NOMO-1 (cell line): ENCODE measurements at regions not wholly inside any gene's neighbourhood (a gene's known extent, or its start where the extent isn't known, plus 50 kb on each side); places are given as distances from the start of the nearest gene placed in this dataset.

Source experiments
- DNase-seq, 2 experiments: peaks; one replicate each; lab custom pipeline; 2025; ENCODE audit not compliant: unreplicated experiment in 2 of 2; lab: John Stamatoyannopoulos, UW

DNA sequence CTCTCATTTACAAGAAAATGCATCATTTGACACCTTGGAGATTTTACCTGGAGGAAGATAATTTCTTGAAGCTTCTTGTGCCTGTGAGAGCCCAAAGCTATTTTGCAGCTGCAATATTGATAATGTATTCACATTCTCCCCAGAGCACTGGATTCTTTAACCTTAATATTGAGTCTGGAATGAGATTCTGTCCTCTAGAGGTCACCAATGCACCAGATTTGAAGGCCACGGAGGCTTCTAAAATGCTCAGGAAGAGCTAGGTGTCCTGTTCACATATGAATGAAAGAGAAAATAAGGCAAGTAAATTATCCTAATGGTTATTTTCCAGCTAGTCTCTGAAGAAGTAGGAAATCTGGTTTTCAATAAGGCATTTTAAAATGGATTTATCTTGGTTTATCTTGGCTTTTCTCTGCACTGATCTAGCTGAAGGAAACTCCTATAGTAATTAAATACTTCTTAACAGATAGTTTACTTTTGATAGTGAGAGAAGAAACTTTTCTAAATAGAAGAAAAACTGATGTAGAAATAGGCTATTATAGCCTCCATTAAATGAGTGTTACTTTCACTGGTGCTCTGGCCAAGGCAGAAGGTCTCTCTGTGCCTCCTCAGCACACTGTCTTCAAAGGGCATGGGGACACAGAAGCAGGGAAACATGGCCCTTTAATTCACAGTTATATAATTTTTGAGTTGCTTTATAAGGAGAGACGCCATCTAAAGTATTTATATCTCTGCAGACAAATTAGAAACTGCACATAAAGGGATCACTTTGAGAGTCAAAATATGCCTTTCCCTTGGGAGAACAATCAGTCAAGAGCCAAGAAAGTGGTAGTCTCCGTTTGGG is 297.0 kb upstream of the ACTBL2 start:
- peak; percentile 7 to 24 for DNase-seq

DNA sequence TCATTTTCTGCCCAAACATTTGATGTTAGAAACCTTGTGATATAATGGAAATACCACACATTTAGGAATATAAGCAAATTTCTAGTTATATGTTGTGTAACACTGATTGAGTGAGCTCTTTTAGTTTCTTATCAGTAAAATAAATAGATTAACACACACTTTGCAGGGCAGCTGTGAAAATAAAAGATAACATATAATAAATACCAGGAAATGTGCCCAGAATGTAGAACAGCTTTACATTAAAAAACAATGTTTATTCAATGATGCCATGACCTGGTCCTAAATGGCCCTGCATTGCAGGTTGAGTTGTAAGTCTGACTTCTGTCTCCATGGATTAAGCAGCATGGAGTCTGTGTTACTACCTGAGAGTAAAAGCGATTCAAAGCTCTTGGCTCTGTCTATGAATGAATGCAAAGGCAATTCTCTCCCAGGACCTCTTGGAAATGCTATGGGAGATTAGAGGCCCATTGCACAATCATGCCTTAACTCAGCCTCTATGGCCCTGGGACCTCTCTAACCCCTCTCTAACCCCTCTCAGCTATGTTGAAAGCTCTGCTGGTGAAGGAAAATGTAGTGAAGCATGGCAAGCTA is 296.0 kb upstream of the ACTBL2 start:
- DNase-seq = no peak

GRCh38 chr5:57777174-57777581 is 294.6 kb upstream of the ACTBL2 start:
- no peak for DNase-seq

DNA sequence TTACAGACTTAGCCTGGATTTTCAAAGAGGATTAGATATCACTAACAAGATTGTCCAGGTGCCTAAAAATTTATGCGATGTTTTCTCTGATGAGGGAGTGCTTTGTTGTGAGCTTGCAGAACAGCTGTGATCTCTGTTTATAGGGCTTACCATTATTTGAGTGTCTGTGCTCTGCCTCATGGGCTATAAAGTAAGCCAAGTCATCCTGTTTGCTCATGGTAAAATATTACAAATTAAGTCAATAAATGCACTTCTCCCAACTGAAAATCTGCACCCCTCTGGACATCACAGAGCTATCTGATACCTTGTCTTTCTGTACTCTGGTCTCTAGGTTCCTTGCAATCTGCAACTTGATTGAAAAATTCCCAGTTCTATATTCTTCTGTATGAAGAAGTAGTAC is 293.4 kb upstream of the ACTBL2 start:
- no peak for DNase-seq

DNA sequence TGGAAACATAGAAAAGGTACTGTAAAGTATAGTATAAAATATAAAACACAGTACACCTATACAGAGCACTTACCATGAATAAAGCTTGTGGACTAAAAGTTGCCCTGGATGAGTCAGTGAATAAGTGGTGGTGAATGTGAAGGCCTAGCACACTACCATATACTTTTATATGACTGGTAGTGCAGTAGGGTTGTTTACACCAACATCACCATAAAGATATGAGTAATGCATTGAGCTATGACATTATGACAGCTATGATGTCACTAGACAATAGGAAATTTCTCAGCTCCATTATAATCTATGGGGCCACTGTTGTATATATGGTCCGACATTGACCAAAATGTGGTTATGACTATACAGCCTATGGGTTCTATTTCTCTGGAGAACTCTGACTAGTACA is 291.8 kb upstream of the ACTBL2 start:
- DNase-seq = no peak

DNA sequence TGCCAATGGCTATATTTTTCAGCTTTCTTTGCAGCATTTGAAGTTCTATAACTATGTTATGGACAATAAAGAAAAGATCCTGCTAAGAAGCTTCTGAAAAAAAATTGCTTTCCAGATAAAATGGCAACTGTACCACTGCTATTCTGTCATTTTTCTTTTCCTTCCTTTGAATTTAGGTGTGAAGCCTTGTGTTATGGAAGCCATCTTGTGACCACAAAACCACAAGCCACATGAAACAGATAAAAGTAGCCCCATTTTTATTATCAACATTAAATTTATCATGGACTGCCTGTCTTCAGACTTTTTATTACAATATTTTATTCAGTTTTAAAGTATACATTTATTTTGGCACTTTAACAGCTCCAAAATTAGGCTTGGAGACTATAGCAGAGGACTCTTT is 289.9 kb upstream of the ACTBL2 start:
- DNase-seq = no peak

DNA sequence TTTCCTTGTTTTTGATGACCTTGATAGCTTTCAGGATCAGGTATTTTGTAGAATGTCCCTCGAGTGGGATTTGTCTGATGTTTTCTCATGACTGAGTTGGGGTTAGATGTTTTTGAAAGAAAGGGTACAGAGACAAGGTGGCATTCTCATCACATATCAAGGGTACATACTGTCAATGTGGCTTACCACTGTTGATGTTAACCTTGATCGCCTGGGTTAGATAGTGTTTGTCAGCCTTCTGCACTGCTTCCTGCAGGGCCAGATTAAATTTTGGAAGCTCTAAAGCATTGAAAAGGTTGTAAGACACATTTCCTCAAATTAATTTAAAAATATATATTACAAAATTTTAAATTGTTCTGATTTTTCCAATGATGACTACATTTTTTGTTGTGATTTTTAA is 287.4 kb upstream of the ACTBL2 start:
- no peak for DNase-seq

- no peak for DNase-seq
Observed at GRCh38 chr5:57768745-57769144, 286.1 kb upstream of the ACTBL2 start.

DNA sequence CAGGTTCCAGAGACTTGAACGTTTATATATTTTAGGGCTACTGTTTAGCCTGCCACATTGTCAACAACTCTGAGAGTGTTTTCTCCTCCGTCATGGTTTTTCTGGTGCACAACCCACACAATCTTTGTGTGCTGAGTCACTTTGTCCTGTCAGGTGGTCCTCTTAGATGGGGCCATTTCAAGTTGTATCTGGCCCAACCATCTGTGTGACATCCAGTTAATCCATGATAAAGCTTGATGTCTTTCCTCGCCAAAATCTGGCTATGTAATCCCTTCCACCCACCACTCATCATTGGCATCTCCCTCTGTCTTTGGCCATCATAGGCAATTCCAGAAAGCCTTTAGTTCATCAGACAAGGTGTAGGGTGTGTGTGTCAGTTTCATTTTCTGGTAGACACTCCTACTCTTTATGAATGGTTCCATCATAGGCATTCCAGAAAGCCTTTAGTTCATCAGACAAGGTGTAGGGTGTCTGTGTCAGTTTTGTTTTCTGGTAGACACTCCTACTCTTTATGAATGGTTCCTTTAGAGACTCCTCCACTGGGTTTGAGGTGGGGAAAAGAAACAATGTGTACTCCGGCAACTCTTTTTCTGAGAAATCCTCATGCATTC is 282.0 kb upstream of the ACTBL2 start:
- DNase-seq = no peak

- DNase-seq = no peak
Observed at GRCh38 chr5:57761513-57761912, 278.9 kb upstream of the ACTBL2 start.

GRCh38 chr5:57754616-57755015 is 272.0 kb upstream of the ACTBL2 start:
- no peak for DNase-seq

DNA sequence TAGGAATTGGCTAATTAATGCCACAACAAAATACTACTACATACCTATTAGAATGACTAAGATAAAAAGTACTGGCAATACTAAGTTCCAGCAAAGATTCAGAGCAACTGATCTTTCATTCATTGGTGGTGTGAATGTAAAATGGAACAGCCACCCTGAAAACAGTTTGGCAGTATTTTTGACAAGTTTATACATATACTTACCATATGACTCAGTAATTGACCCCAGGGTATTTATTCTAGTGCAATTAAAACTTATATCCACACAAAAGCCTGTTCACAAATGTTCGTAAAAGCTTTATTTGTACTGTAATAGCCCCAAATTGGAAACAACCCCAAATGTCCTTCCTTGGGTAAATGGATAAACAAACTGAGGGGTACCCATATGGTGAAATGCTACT is 270.8 kb upstream of the ACTBL2 start:
- DNase-seq = no peak

- no peak for DNase-seq
Observed at GRCh38 chr5:57751710-57752109, 269.1 kb upstream of the ACTBL2 start.

GRCh38 chr5:57750891-57751290 is 268.3 kb upstream of the ACTBL2 start:
- no peak for DNase-seq

DNA sequence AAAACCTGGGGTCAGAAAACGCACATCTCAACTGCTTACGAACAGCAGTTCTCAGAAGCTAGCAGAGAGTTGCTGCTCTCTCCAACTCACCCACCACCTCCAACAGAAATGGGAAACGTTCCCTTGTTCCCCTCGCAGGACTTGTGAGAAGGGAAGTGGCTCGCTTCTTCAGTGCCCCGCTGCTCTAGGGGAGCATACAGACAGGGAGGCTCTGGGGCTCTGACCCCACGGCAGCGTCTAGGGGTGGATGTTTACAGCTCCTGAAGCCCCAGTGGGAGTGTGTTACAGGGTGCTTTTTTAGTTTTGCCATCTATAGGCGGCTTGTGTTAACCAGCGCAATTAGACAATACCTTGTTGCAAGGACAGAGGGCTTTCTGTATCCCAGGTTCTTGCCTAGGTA is 267.7 kb upstream of the ACTBL2 start:
- no peak for DNase-seq

GRCh38 chr5:57749396-57749795 is 266.8 kb upstream of the ACTBL2 start:
- no peak for DNase-seq

- DNase-seq = no peak
Observed at GRCh38 chr5:57745700-57746651, 263.4 kb upstream of the ACTBL2 start.

DNA sequence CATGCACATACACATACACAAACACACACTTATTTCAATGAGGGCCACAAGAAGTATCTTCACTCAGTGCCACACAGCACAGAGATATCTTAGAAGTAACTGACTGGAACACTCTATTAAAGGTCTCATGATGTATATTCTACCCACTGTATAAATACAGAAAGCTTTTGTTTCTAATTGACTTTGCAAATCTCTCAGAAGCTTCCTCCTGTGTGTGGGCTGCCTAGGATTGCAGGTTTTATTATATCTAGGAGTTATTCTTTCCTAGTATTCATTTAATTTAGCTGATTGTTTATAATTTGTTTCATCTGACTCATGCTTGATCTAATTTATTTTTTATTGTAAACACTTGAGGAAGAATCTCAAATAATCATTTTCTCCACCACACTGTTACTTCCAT is 262.4 kb upstream of the ACTBL2 start:
- DNase-seq = no peak

DNA sequence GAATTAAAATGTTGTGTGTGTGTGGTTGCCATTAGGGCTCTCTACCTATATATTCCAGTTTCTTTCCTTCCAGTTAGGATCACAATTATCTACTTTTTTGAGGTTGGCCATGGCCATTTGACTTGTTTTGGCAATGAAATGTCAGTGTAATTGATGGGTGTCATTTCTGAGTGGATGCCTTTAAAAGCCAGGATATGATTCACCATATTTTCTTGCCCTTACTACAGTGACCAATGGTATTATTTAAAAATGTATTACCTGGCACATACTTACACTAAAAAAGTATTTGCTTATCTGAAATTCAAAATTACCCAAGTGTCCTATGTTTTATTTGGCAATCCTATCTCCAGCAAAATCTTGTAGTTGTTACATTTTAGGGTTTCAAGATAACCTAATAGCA is 258.7 kb upstream of the ACTBL2 start:
- DNase-seq = no peak

DNA sequence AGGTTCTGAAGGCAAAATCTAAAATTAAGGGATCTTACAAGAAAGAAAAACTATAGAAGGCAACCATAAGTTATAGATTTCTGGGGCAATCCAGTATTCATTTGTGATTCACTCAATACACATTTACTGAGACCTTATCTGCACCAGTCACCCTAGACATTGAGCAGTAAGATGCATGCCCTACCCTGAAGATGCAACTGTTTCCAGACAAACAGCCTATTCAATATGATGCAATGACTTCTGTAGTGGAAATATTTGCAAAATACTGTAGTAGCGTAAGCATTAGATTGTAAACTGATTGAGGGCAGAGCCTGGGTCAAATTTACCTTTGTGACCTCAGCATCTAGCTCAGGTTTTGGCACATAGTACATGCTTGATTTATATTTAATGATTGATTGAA is 256.2 kb upstream of the ACTBL2 start:
- no peak for DNase-seq

GRCh38 chr5:57738301-57738700 is 255.7 kb upstream of the ACTBL2 start:
- DNase-seq = no peak
